Upper lobe of left lung (tissue), 6 donors: ENCODE measurements at regions not wholly inside any gene's neighbourhood (a gene's known extent, or its start where the extent isn't known, plus 50 kb on each side); places are given as distances from the start of the nearest gene placed in this dataset.

Experiments
- ATAC-seq, 2 donors: fragments of 200-7000 bp; cut with Tn5 transposase; one replicate each; pipeline ENCODE4 v1.9.1; 2022; ENCODE audit warnings: mild to moderate bottlenecking in 2 of 2, moderate library complexity in 2 of 2; ENCODE audit not compliant: low FRiP score in 2 of 2
- DNase-seq, 2 donors: peaks; one replicate each; pipeline ENCODE4 v3.0.0-alpha.2; 2019 to 2020
- H3K27ac ChIP-seq, 4 donors: fragments of 200-600 bp; sonication (generic); one replicate each; pipeline ENCODE4 v1.5.1; 2016 to 2019
- H3K27me3 ChIP-seq, 4 donors: fragments of 200-600 bp; sonication (generic); one replicate each; pipeline ENCODE4 v1.5.1; 2017 to 2019
- H3K36me3 ChIP-seq, 4 donors: fragments of 200-600 bp; sonication (generic); one replicate each; pipeline ENCODE4 v1.5.1; 2016 to 2019
- H3K4me1 ChIP-seq, 4 donors: fragments of 200-600 bp; sonication (generic); one replicate each; pipeline ENCODE4 v1.5.1; 2018 to 2019
- H3K4me3 ChIP-seq, 4 donors: fragments of 200-600 bp; sonication (generic); one replicate each; pipeline ENCODE4 v1.5.1; 2017 to 2019; ENCODE audit warnings: mild to moderate bottlenecking in 2 of 4, moderate library complexity in 1 of 4
- H3K9me3 ChIP-seq, 4 donors: fragments of 200-600 bp; sonication (generic); one replicate each; pipeline ENCODE4 v1.5.1; 2018 to 2019
- EP300 ChIP-seq, 4 donors: sonication (generic); formaldehyde crosslinking; IDR thresholded peaks; one replicate each; pipeline ENCODE4 v1.5.1; 2017; ENCODE audit warnings: antibody characterized with exemption in 4 of 4, control low read depth in 2 of 4
- POLR2A ChIP-seq, 4 donors: fragments of 450-650 bp; IDR thresholded peaks; one replicate each; pipeline ENCODE4 v1.5.1; 2016 to 2017; ENCODE audit warnings: antibody characterized with exemption in 4 of 4, mild to moderate bottlenecking in 2 of 4
- POLR2AphosphoS5 ChIP-seq, 2 donors: sonication (generic); formaldehyde crosslinking; IDR thresholded peaks; one replicate each; pipeline ENCODE4 v1.5.1; 2017; ENCODE audit warnings: antibody characterized with exemption in 2 of 2
- WGBS, 2 donors: methylation state at CpG; one replicate each; pipeline ENCODE4 v1.1.5; 2017 to 2018; 5-methylcytosine and 5-hydroxymethylcytosine counted together
- TF ChIP-seq, protein P1 (sequence below), 6 experiments: fragments of 450-650 bp in 4 of 6; fragments of 200-600 bp in 2 of 6; sonication (generic) in 2 of 6; IDR thresholded peaks; one replicate each; pipeline ENCODE4 v1.5.1; 2016 to 2019; ENCODE audit warnings: antibody characterized with exemption in 6 of 6
- donor health status: DM: no; HTN: no; CAD: no; lungs with moderate emphysema.
- donor health status: DM: no; HTN: yes; CAD: no; lungs with severe emphysema.

DNA sequence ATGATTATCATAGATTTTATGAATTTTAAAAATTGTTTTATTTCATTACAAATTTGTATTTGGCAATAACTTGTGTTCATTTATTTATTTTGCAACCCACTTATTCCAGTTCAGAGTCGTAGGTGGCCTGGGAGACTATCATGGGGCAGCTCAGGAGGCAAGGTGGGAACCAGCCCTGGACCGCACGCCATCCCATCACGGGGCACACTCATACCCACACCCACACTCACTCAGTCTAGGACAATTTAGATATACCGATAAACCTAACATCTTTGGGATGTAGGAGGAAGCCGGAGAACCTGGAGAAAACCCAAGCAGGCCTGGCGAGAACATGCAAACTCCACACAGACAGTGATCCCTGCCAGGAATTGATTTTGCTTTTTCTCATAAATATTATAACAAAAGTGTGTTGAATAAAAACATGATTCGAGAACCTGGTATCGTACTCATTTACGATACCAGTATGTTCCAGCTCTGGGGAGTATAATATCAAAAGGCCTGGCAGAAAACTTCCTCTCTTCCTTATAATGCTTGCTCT is 205.3 kb downstream of the NFKBIZ start:
- no peak overlapping the region for H3K4me3 ChIP-seq
- H3K27ac ChIP-seq = no peak overlapping the region
- no peaks in the 10 kb centered on the region for H3K4me1 ChIP-seq
- TF ChIP-seq EP300 (IDR thresholded peaks at IDR 0.05) (no peak), POLR2A (IDR thresholded peaks at IDR 0.05) (no peak), POLR2AphosphoS5 (IDR thresholded peaks at IDR 0.05) (no peak)
- TF ChIP-seq, protein P1, sequence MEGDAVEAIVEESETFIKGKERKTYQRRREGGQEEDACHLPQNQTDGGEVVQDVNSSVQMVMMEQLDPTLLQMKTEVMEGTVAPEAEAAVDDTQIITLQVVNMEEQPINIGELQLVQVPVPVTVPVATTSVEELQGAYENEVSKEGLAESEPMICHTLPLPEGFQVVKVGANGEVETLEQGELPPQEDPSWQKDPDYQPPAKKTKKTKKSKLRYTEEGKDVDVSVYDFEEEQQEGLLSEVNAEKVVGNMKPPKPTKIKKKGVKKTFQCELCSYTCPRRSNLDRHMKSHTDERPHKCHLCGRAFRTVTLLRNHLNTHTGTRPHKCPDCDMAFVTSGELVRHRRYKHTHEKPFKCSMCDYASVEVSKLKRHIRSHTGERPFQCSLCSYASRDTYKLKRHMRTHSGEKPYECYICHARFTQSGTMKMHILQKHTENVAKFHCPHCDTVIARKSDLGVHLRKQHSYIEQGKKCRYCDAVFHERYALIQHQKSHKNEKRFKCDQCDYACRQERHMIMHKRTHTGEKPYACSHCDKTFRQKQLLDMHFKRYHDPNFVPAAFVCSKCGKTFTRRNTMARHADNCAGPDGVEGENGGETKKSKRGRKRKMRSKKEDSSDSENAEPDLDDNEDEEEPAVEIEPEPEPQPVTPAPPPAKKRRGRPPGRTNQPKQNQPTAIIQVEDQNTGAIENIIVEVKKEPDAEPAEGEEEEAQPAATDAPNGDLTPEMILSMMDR (IDR thresholded peaks at IDR 0.05) = no peak
- no peaks in the 10 kb centered on the region for H3K9me3 ChIP-seq
- H3K27me3 ChIP-seq = no peaks in the 10 kb centered on the region
- no peaks in the 10 kb centered on the region for H3K36me3 ChIP-seq
- DNase-seq (peak in 1 of 2 donors; percentile 15), ATAC-seq (peak in 1 of 2 donors; percentile 34)
- 57 to 91% methylated on average over 10 of the region's 10 CpGs for WGBS, 2 donors

DNA sequence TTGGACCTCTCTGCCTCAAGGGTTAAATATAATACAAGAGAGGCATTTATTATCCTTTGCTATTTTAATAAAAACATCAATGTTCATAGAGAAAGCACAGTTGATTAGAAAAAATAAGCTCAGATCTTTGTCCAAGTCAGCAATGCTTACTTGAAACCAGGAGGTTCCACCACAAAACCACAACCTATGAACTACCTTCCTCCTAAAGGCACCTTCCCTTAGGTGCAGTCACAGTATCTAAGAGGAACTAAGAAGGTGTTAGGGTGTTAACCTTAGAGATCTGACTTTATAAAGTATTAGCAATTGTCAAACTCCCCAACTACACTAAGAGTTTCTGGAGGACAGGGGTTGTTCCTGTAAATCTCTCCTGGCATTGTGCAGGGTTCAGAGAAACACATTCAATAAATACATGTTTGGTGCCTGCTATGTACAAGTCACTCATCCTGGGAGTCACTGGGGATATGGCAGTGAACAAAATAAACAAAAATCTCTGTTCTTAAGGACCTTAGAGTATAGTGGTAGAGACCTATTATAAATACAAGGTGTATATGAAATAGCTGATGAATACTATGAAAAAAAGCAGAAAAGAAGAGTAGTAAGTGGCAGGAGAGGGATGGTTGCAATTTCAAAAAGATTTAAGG is 208.6 kb downstream of the NFKBIZ start:
- Histone ChIP-seq H3K4me3 (no peak overlapping the region), H3K4me1 (no peaks in the 10 kb centered on the region), H3K36me3 (no peaks in the 10 kb centered on the region), H3K27ac (no peak overlapping the region), H3K9me3 (no peaks in the 10 kb centered on the region), H3K27me3 (no peaks in the 10 kb centered on the region)
- ATAC-seq = no peak
- no peak for DNase-seq
- TF ChIP-seq, protein P1 (IDR thresholded peaks at IDR 0.05) = no peak
- no peak for TF ChIP-seq POLR2A (IDR thresholded peaks at IDR 0.05)
- no peak for TF ChIP-seq EP300 (IDR thresholded peaks at IDR 0.05)
- TF ChIP-seq POLR2AphosphoS5 (IDR thresholded peaks at IDR 0.05) = no peak

DNA sequence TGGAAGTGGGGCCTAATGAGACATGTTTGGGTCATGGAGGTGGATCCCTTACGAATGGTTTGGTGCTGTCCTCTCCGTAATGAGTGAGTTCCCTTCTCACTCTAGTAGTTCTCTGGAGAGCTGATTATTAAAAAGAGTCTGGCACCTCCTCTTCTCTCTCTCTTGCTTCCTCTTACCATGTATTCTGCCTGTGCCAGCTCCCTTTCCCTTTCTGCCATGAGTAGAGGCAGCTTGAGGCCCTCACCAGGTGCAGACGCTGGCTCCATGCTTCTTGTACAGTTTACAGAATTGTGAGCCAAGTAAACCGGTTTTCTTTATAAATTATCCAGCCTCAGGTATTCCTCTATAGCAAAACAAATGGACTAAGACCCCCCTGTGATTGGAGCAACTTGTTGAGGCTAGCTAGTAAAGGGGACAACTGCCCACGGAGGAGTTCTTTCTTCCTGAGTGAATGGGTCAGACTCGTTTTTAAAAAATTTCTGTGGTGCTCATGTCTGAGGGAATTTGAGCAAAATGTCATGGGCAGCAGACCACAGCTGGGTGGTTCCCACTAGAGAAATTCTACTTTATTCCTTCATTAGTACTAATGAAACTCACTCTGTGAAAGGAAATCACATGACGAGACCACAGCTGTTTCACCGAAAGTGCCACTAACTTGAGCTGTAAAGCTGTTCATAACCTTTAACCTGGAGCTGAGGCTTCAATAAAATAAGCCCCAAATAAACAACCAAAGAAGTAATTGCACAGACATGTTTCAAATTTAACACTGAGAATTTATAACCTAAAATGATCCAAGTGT is 210.0 kb downstream of the NFKBIZ start:
- Histone ChIP-seq H3K4me3 (no peak overlapping the region), H3K9me3 (no peaks in the 10 kb centered on the region), H3K27me3 (no peaks in the 10 kb centered on the region), H3K4me1 (no peaks in the 10 kb centered on the region), H3K36me3 (no peaks in the 10 kb centered on the region), H3K27ac (no peak overlapping the region)
- WGBS, 2 donors = 79 to 82% methylated on average over 8 of the region's 8 CpGs
- ATAC-seq = peak in 1 of 2 donors; percentile 29
- TF ChIP-seq, protein P1 (IDR thresholded peaks at IDR 0.05) = no peak
- no peak for TF ChIP-seq POLR2AphosphoS5 (IDR thresholded peaks at IDR 0.05)
- TF ChIP-seq POLR2A (IDR thresholded peaks at IDR 0.05) = no peak
- TF ChIP-seq EP300 (IDR thresholded peaks at IDR 0.05) = no peak
- DNase-seq = no peak

DNA sequence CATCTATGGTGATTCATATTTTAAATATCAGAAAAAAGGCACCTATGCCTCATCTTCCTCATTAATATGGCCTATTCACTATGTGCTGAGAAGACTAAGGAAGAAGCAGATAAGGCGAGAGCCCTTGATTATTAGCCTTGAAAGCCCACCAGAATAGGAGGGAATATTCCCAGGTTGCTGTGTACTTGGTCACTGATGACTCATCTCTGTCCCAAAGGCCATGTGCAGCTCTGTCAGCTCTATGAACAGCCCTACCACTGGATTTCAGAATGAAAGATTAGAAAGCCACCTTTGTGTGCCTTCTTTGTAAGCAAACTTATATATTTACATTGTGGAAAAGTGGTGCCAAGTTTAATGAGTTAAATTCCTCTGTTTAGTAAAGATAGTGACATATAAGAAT is 211.5 kb downstream of the NFKBIZ start:
- Histone ChIP-seq H3K4me3 (no peak overlapping the region), H3K9me3 (no peaks in the 10 kb centered on the region), H3K27ac (no peak overlapping the region), H3K27me3 (no peaks in the 10 kb centered on the region), H3K4me1 (no peaks in the 10 kb centered on the region), H3K36me3 (no peaks in the 10 kb centered on the region)
- TF ChIP-seq EP300 (IDR thresholded peaks at IDR 0.05) (no peak), POLR2A (IDR thresholded peaks at IDR 0.05) (no peak)
- ATAC-seq (no peak), DNase-seq (no peak)
- WGBS, 2 donors = 78 to 87% methylated on average over 1 of the region's 1 CpG

DNA sequence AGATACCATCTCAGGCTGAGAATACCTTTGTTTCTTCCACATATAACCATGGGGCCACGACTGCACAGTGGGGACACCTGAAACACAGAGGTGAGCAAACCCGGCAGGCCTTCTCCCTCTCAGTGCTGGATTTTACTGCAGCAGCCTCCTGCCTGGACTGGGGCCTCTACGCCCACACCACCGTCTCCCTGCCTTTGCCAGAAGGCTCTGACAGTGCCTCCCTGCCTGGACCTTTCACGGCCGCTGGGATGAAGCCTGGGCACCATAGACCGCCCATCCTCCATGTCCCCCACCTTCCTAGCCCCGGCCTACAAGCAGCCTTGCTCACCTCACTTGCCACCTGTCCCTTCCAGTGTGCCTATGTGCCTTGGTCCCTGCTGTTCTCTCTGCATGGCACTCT is 214.3 kb downstream of the NFKBIZ start:
- 85 to 98% methylated on average over 8 of the region's 8 CpGs for WGBS, 2 donors
- H3K27me3 ChIP-seq = no peaks in the 10 kb centered on the region

More for the DNA sequence above, 214.3 kb downstream of the NFKBIZ start:
- H3K36me3 ChIP-seq = no peaks in the 10 kb centered on the region
- no peaks in the 10 kb centered on the region for H3K4me1 ChIP-seq
- H3K4me3 ChIP-seq = no peak overlapping the region
- ATAC-seq (peak in 1 of 2 donors; percentile 26), DNase-seq (peak in 1 of 2 donors; percentile 32)
- no peaks in the 10 kb centered on the region for H3K9me3 ChIP-seq
- no peak overlapping the region for H3K27ac ChIP-seq
- TF ChIP-seq, protein P1 (IDR thresholded peaks at IDR 0.05) = no peak
- TF ChIP-seq EP300 (IDR thresholded peaks at IDR 0.05) (no peak), POLR2A (IDR thresholded peaks at IDR 0.05) (no peak), POLR2AphosphoS5 (IDR thresholded peaks at IDR 0.05) (no peak)
